Left hindlimb (tissue), 1 donor: ENCODE measurements at regions not wholly inside any gene's neighbourhood (a gene's known extent, or its start where the extent isn't known, plus 50 kb on each side); places are given as distances from the start of the nearest gene placed in this dataset.
"Not testable (repeated sequence)": the region's sequence is repeated elsewhere in the genome, so short reads cannot be mapped to it uniquely, and the experiment has no call there.

Experiments used
- DNase-seq: peaks from one replicate; pipeline ENCODE4 v3.0.0-alpha.2; 2018

DNA sequence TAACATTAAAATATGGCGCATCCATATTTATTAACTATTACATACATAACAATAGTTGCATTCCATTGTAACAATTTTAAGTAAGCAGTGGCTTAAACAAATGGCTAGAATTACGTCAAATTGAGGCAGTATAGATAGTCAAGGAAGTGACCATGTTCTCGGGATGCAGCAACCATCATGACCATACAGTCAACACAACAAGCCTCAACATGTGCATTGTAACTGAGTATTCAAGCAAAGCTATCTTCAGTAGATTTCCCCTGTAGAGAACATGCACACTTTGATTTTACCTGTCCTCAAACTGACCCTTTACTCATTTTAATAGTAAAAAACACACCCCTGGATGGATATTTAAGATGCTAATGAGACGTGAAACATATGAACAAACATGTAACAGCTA, 356.4 kb downstream of the HINT1 start:
- DNase-seq = no peak

DNA sequence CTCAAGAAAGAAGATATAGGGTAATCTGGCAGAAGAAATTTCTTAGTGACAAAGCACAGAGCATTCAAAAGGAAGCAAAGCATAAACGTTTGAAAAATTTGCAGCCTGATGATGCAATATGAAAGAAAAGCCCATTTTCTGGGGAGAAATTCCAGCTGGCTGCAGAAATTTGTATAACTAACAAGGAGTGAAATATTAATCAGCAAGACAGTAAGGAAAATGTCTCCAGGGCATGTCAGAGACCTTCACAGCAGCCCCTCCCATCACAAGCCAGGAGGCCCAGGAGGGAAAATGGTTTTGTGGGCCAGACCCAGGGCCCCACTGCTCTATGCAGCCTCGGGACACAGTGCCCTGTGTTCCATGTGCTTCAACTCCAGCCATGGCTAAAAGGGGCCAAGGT, 359.4 kb downstream of the HINT1 start:
- DNase-seq = no peak

DNA sequence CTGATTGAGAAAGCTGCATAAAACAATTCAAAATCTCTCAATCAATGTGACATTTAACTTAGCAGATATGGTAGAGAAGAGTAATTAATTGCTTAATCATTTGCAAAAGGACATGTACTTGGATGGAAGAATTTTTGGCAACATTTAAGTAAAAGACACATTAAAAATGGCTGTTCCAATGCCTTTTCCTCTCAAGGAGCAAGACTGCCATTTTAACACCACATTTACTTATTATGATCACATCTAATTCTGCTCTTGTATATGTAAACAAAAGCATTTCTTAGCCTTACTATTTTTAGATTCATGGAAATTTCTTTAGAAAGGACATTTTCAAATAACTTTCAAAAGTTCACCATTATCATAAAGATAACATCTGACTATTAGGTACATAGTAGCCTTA, 360.0 kb downstream of the HINT1 start:
- no peak for DNase-seq

DNA sequence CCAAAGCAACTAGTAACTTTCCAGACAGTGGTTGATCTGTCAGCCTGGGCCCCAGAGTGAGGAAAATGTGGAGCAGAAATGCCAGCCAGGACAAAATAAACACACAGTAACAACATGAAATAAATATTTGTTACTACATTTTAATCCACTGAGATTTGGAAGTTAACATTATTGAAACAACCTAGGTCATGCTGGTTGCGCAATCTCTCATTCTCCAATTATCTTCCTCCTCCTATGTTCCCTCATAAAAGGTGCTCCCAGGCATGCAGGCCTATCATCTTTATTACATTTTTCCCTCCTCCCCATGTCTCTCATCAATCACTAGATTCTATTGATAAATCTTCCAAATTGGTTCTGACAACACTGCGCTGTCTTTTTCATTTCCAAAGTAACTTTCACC, 363.1 kb downstream of the HINT1 start:
- no peak for DNase-seq

DNA sequence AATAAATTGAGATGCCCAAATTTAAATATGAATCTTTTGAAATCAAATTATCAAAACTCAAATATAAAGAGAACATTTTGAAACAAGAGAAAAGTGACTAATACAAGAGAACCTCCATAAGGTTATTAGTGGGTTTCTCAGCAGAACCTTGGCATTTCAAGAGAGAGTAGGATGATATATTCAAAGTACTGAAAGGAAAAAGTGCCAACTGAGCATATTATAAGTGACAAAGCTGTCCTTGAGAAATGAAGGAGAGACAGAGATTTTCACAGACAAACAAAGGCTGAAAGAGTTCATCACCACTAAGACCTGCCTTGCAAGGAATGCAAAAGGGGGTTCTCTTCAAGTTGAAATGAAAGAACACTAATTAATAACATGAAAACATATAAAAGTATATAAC, 366.0 kb downstream of the HINT1 start:
- DNase-seq = no peak

DNA sequence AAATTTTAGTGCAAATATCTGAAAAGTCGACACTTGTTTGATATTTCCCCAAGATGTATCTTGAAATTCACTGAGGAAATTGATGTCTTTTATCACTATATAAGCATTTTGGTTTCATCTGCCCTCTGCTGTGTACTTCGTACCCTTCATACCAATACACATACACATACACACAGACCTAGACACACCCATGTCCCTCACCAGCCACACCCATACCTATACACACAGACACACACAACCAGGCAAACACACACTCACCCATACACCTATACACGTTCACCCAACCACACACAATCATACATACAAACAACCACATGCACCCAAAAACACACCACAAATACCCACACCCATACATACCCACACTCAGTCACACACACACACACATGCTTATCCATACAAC, 367.8 kb downstream of the HINT1 start:
- DNase-seq = no peak

DNA sequence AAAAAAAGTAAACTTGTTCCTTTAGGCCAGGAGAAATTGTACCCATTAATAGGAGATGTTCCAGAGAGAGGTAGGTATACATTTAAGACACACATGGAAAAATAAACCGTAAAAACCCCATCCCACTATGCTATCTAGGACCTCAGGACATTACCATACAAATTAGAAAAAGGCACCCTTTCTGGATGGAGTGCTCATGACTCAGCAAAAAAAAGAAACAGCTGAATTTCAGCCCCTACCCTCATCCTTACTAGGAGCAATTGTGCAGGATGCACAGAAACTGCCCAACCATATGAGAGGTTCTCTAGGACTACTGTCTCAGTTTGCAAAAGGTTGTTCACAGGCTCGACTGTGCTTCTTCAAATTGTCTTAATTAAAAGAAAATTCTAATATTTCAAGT, 368.2 kb downstream of the HINT1 start:
- no peak for DNase-seq

DNA sequence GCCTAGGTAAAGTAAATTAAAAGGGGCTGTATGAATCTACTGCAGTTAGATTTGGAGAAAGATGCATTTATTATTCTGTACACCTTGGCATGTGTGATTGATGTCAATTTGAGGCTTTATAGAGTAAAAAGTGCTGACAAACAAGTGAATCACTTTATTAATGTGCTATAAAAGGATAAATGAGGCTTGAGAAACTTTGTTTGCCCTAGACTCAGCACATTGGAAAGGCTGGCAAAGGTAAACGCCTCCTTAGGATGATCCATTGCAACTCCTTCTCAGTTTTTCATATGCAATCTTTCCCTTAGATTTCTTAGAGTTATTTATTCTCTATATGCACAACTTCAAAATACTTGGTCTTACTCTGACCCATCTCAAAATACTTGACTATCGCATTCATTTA, 369.0 kb downstream of the HINT1 start:
- no peak for DNase-seq

DNA sequence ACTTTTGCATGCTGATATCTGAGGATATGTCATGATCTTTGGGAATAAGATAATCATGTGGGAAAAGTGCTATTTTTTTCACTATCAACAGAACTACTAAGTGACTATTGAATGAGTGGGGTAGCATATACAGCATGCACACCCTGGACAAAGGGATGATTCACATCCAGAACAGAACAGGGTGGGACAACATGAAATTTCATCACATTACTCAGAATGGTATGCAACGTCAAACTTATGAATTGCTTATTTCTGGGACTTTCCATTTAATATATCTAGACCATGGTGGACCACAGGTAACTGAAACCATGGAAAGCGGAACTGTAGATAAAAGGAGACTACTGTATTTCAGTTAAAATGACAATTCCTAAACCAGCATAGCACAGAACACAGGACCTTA, 370.0 kb downstream of the HINT1 start:
- no peak for DNase-seq

DNA sequence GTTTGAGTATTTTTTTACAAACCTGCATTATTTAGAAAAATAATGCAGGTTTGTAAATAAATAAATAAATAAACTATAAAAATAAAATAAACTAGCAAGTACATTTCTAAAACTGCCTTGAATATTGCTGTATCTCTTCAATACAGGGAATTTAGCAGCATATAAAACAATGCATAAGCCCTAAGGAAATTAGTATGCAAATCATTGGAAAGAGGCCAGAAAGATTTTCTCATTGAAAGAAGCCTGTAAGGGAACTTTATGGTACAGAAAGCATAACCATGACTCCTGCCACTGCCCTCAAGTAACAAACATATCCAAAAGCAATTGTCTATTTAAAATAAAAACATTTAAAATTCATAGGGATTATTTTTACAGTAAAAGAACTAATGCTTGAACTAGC, 387.3 kb downstream of the HINT1 start:
- no peak for DNase-seq

DNA sequence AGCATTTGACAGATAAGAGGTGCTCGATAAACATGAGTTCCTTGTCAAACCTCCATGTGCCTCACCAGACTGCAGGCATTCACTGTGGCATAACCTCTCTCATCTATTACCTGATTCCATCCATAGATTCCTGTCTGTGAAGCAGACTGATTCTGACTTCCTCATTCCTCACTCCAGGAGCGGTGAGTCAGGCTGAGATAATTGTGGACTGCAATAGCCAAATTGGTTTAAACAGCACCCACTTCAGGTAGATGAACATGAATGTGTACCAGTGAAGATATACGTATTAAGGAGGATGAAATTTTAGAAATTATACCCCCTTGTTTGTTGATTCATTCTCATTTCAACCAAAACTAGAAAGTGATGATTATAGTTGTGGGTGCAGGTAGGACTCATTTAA, 391.2 kb downstream of the HINT1 start:
- DNase-seq = no peak

DNA sequence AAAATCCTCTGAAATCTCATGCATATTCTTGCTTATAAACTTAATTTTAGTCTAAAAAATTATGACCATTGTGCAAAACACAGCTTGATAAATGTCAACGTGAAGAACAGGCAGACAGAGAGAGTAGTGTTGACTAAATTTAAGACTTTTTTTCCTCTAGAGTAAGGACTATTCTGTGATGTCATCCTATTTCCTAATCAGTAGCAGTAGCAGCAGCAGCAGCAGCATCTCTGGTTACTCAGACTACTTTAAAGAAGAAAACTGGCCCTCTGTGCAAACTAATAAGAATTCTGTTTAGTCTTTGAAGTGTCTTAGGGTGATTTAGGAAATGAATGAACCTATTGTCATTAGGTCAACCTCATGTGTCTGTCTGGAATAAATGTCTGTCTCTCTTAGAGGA, 403.0 kb downstream of the HINT1 start:
- no peak for DNase-seq

DNA sequence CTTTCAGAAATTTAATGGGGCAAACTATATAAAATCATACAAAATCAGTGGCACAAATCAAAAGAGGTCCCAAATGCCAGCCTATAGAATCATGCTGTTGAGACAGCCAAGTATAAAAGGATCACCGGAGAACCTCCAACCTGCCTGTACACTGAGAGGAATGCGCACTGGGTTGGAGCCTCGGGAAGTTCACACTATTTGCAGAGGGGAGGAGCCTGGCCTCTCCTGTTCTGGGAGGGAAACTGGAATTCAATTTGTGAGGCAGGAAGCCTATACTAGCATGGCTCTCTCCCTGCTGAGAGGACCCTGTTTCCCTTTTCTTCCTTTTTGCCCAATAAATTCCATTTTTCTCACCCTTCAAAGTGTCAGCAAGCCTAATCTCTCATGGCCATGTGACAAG, 406.0 kb downstream of the HINT1 start:
- DNase-seq = no peak

DNA sequence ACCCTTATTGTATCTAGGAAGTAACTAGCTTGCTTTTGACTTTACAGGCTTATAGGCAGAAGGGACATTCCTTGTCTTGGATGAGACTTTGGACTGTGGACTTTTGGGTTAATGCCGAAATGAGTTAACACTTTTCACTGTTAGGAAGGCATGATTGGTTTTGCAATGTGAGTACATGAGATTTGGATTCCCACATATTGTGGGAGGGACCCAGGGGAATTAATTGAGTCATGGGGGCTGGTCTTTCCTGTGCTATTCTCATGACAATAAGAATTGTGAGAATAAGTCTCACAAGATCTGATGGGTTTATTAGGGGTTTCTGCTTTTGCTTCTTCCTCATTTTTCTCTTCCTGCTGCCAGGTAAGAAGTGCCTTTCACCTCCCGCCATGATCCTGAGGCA, 417.5 kb downstream of the HINT1 start:
- no peak for DNase-seq

DNA sequence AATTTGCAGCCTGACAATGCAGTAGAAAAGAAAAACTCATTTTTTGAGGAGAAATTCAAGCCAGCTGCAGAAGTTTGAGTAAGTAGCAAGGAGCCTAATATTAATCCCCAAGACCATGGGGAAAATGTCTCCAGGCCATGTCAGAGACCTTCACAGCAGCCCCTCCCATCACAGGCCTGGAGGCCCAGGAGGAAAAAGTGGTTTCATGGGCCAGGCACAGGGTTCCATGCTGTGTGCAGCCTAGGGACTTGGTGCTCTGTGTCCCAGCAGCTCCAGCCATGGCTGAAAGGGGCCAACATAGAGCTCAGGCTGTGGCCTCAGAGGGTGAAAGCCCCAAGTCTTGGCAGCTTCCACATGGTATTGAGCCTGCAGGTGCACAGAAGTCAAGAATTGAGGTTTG, 418.4 kb downstream of the HINT1 start:
- DNase-seq = not testable (repeated sequence)

DNA sequence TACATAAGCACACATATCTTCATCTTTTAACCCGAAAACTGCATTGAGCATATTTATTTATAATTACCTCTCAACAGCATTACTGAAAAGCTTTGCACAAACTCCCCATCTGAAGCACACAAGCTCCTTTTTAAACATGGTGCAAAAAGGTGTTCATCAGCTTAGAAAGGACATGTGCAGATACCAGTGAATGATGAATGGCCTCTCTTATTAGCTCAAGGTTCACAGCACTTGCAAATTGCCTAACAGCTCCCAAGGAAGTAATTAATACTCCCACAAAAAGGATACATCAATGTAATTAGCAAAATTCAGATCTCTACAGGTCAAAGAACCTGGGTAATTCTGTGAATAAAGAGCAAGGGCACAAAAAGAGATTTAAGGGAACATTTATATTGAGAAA, 422.0 kb downstream of the HINT1 start:
- DNase-seq = no peak

DNA sequence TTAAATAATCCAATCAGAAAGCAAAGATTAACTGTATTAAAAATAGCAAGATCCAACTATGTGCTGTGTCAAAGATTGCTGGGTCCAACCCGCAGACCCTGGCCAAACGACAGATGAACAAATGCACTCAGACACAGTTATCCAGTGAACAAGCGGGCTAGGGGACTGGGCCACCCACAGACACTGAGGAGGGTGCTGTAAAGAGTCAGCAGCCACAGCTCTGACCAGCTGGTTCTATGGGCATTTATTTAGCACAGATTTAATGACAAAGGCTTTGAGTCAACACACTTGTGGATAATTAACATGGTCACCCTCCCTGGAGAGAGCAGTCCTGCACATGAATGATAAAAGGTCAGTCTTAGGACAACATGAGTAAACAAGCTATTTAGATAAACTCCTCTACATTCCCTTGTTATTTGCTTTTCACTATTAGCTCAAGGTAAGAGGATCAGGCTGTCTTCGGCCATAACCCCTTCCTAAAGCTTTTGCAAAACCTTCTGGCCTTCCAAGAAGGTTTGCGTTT, 424.9 kb downstream of the HINT1 start:
- DNase-seq = no peak

DNA sequence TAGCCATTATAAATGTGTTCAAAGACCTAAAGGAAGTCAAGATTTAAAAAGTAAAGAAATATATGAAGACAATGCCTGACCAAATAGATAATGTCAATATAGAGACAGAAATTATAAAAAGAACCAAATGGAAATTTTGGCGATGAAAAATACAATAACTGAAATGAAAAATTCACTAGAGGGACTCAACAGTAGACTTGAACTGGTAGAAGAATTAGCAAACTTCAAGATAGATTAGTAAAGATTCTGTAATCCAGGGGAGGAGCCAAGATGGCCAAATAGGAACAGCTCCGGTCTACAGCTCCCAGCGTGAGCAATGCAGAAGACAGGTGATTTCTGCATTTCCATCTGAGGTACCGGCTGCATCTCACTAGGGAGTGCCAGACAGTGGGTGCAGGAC, 433.2 kb downstream of the HINT1 start:
- DNase-seq = no peak

DNA sequence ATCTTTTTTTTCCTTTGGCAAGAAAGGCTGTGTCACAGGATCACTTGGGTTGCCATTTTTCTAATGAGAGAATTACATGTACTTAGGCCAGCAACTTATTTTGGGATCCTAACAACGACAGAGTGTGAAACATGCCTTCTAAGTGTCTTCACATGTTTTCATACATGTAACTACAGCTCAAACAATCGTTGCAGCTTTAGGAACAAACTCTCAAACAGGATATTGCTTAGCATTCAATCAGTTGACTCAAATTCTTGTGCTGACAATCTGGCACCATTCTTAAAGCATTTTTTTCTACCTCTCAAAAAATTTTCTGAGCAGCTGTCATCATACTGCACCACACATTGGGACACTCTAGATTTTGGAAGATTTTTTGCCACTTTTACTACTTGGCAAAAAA, 435.5 kb downstream of the HINT1 start:
- DNase-seq = no peak

DNA sequence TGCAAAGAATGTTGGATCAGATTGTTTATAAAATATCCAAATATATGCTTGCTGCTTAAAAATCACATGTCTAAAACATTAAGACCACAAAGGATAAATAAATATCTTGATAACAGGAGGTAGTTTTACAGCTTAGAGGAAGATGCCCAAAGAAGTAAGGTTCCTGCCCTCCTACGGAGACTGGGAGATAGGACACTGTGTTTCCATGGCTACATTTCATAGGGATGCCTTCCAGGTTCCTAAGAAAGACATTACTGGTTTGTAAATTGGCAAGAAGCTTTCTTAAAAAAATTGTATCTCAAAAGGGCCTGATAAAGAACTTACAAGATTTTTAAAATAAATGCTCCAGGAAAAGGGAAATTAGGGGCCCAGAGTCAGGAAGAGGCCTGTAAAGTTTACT, 437.2 kb downstream of the HINT1 start:
- no peak for DNase-seq

DNA sequence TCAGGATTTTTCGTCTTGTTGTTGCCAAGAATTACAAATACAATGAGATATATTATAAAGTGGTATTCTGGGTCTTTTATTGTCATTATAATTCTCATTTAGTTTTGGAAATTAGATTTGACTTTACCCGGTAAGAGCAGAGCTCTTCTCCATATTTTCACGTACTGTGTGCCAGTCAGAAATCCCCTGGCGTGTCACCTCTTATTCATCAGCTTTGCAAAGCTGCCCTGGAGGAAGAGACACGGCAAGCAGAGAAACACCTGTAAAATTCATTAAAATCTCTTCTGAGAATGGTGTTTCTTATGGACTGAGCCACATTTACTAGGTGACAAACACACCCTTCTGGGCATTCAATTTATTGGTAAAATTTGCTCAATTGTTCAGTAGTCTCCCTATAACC, 440.4 kb downstream of the HINT1 start:
- no peak for DNase-seq

DNA sequence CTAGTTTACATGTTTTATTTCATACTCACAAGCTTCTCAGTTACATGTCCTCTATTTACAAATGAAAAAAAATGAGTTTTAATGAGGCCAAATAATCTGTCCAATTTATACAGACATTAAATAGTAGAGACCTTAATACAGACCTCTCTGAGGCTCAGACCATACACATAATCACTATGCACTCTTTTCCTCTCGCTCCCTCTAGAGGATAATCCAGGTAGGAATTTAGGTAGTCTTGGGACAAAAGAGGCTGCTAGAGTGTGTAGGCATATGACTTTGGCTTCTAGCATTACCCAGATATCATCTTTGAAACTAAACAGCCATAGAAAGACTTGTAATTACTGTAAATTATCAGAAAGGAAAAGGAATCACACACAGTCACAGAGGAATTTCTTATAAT, 444.7 kb downstream of the HINT1 start:
- DNase-seq = no peak

DNA sequence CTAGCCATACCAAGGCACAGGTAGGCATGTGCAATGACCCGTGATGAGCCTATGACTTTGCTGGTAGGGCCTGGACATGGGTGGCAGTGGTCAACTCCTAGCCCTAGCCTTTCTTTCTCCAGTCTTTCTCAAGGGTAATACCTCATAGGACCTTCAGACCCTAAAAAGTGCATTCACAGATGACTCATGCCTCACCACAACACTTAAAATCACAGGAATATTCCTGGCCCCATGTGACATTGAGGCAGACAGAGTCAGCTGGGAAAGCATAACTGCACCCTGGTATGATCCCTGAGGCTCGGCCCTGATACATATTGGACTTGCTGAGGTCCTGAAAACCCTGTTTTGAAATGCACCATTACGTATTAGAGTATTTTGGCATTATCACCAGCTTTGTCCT, 449.5 kb downstream of the HINT1 start:
- no peak for DNase-seq

DNA sequence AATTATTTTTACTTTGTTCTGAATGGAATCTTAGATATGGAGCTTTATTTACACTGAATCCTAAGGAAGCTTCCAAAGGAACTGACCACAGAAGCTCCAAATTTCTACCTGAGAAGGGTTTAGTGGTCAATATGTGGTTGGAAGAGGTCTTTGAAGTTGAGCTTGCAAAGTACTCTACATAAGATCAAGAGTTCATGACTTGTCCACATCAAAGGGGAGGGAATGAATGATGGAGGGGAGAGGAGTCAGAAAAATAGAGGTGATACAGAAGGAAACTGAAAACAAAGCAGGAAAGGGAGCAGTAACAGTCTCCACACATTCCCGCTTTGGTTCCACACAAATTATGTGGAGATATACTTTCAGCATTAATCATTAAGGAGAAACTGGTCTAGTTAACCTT, 450.9 kb downstream of the HINT1 start:
- DNase-seq = no peak

DNA sequence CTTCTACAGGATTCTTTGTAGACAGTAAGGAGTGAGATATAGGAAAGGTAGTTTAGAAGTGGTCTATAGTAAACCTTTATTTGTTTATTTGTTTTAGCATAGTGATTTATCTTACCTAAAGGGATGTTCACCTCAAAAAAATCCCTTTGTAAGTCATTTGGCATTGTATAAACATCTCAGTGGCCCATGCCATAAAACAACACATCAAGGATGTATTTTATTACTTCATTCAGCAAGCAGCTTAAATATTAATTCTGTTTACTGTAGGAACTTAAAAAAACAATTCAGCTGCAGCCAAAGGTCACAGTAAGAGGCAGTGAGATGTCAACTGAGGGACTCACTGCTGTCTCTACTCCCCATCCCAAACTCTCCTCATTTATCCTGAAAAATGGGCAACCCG, 452.7 kb downstream of the HINT1 start:
- DNase-seq = no peak

DNA sequence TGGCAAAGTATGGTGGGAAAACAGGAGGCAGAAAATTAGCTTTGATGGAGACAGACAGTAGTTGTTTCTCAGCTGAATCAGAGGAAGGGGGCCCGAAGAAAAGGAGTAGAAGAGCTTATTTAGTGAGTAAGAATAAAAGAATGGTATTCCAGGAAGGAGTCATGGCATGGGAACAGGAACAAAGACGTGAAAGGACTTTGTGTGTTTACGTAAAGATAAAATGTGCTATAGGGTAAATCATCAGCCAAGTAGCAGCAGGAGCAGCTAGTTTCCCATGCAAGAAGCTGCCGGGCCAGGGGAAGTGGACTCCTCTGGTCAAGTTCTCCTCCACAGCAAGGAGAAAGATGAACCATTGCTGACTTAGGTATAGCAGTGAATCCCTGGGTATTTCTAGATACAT, 454.5 kb downstream of the HINT1 start:
- no peak for DNase-seq
